ENCODE measurements at regions not wholly inside any gene's neighbourhood (a gene's known extent, or its start where the extent isn't known, plus 50 kb on each side); places are given as distances from the start of the nearest gene placed in this dataset.

GRCh38 chr13:42658019-42658418, 84.1 kb downstream of the TNFSF11 start:
- DNase-seq = no peak

- DNase-seq = peak in 1 of 2 experiments; percentile 13
These were observed 86.5 kb downstream of the TNFSF11 start for GRCh38 chr13:42660333-42660965.

- DNase-seq = no peak
These were observed 93.7 kb downstream of the TNFSF11 start for GRCh38 chr13:42667638-42668037.

GRCh38 chr13:42671502-42671901, 97.5 kb downstream of the TNFSF11 start:
- DNase-seq = no peak

- no peak for DNase-seq
These were observed 99.7 kb downstream of the TNFSF11 start for GRCh38 chr13:42673677-42674076.

- no peak for DNase-seq
These were observed 100.6 kb upstream of the FAM216B start for GRCh38 chr13:42680748-42681147.

GRCh38 chr13:42681326-42682100, 99.9 kb upstream of the FAM216B start:
- no peak for DNase-seq

GRCh38 chr13:42684226-42684625, 97.2 kb upstream of the FAM216B start:
- no peak for DNase-seq

- DNase-seq = no peak
These were observed 95.6 kb upstream of the FAM216B start for GRCh38 chr13:42685751-42686150.

GRCh38 chr13:42686165-42686564, 95.2 kb upstream of the FAM216B start:
- no peak for DNase-seq

- no peak for DNase-seq
These were observed 92.6 kb upstream of the FAM216B start for GRCh38 chr13:42688821-42689220.

- no peak for DNase-seq
These were observed 85.2 kb upstream of the FAM216B start for GRCh38 chr13:42696191-42696590.

- no peak for DNase-seq
These were observed 81.5 kb upstream of the FAM216B start for GRCh38 chr13:42699912-42700311.

GRCh38 chr13:42702716-42703115, 78.7 kb upstream of the FAM216B start:
- DNase-seq = no peak

- no peak for DNase-seq
These were observed 77.6 kb upstream of the FAM216B start for GRCh38 chr13:42703740-42704139.

GRCh38 chr13:42706286-42706685, 75.1 kb upstream of the FAM216B start:
- DNase-seq = no peak

- no peak for DNase-seq
These were observed 74.3 kb upstream of the FAM216B start for GRCh38 chr13:42707048-42707447.

GRCh38 chr13:42707586-42707985, 73.8 kb upstream of the FAM216B start:
- no peak for DNase-seq

GRCh38 chr13:42708391-42708790, 73.0 kb upstream of the FAM216B start:
- no peak for DNase-seq

GRCh38 chr13:42709276-42709675, 72.1 kb upstream of the FAM216B start:
- DNase-seq = no peak

GRCh38 chr13:42715909-42716308, 65.5 kb upstream of the FAM216B start:
- no peak for DNase-seq

- no peak for DNase-seq
These were observed 64.2 kb upstream of the FAM216B start for GRCh38 chr13:42717176-42717575.

GRCh38 chr13:42720113-42720857, 61.1 kb upstream of the FAM216B start:
- DNase-seq = no peak

GRCh38 chr13:42720858-42721219, 60.5 kb upstream of the FAM216B start:
- no peak for DNase-seq
